AG04450 (cell line): ENCODE measurements at regions not wholly inside any gene's neighbourhood (a gene's known extent, or its start where the extent isn't known, plus 50 kb on each side); places are given as distances from the start of the nearest gene placed in this dataset.

Experiments used
- CTCF ChIA-PET: fragments of 300-600, 350-600 bp; formaldehyde crosslinking; extraction: SDS; loops from one replicate; lab custom pipeline; 2022; ENCODE audit warnings: antibody characterized with exemption, inconsistent platforms; lab: Charles Lee
- POLR2A ChIA-PET: fragments of 350-600 bp; formaldehyde crosslinking; extraction: SDS; loops from one replicate; lab custom pipeline; 2021; ENCODE audit warnings: antibody characterized with exemption, inconsistent platforms; lab: Yijun Ruan, JAX
- DNase-seq: peaks from one replicate; pipeline ENCODE4 v3.0.0-alpha.2; 2011; ENCODE audit warnings: low read depth, low spot score
- H3K27ac ChIP-seq: one replicate; pipeline ENCODE4 v1.5.1; 2012; ENCODE audit warnings: low read depth, low read length, control low read depth
- H3K27me3 ChIP-seq: one replicate; pipeline ENCODE4 v1.6.0; 2012; ENCODE audit warnings: low read length; ENCODE audit not compliant: control insufficient read depth, insufficient read depth
- H3K4me3 ChIP-seq: 2 replicates; pipeline ENCODE4 v1.5.1; 2011; ENCODE audit warnings: mild to moderate bottlenecking, low read depth, low read length, control low read depth
- H3K9me3 ChIP-seq: 2 replicates; pipeline ENCODE4 v1.5.1; 2012; ENCODE audit warnings: low read length; ENCODE audit not compliant: control insufficient read depth, insufficient read depth
- CTCF ChIP-seq: IDR thresholded peaks from 2 replicates; pipeline ENCODE4 v1.5.1; 2011; ENCODE audit warnings: low read depth, low read length, control low read depth, inconsistent platforms

- Histone ChIP-seq H3K27me3 (no peaks in the 10 kb centered on the region), H3K9me3 (peaks cover 6% of the 10 kb centered on the region; the same call in 1 of the 2 replicates), H3K4me3 (no peak overlapping the region), H3K27ac (no peak overlapping the region)
- no peak for DNase-seq
- TF ChIP-seq CTCF, result no peak
- ChIA-PET CTCF (no interaction called here), POLR2A (no interaction called here)
These were observed 1321.3 kb downstream of the HACE1 start for GRCh38 chr6:103538381-103538780.

GRCh38 chr6:103534814-103535213 lies 1324.9 kb downstream of the HACE1 start:
- ChIA-PET CTCF (no interaction called here), POLR2A (no interaction called here)
- DNase-seq, result no peak
- no peak for TF ChIP-seq CTCF
- Histone ChIP-seq H3K27ac (no peak overlapping the region), H3K9me3 (peaks cover 6% of the 10 kb centered on the region; the same call in 1 of the 2 replicates), H3K4me3 (no peak overlapping the region), H3K27me3 (no peaks in the 10 kb centered on the region)

- no peaks in the 10 kb centered on the region for H3K27me3 ChIP-seq
- no peak for TF ChIP-seq CTCF
- H3K4me3 ChIP-seq, result no peak overlapping the region
- DNase-seq, result no peak
- peaks cover 6% of the 10 kb centered on the region; the same call in 1 of the 2 replicates for H3K9me3 ChIP-seq
- ChIA-PET CTCF (no interaction called here), POLR2A (no interaction called here)
- no peak overlapping the region for H3K27ac ChIP-seq
These were observed 1325.6 kb downstream of the HACE1 start for GRCh38 chr6:103534095-103534494.

GRCh38 chr6:103522045-103522444 lies 1337.7 kb downstream of the HACE1 start:
- Histone ChIP-seq H3K27me3 (no peaks in the 10 kb centered on the region), H3K4me3 (no peak overlapping the region), H3K9me3 (peaks cover 17% of the 10 kb centered on the region), H3K27ac (no peak overlapping the region)
- ChIA-PET POLR2A (no interaction called here), CTCF (no interaction called here)
- no peak for DNase-seq
- TF ChIP-seq CTCF, result no peak

- H3K9me3 ChIP-seq, result peaks cover 4% of the 10 kb centered on the region
- H3K27ac ChIP-seq, result no peak overlapping the region
- no peak overlapping the region for H3K4me3 ChIP-seq
- H3K27me3 ChIP-seq, result no peaks in the 10 kb centered on the region
- CTCF ChIA-PET, result no interaction called here
- DNase-seq, result no peak
- no peak for TF ChIP-seq CTCF
- POLR2A ChIA-PET, result no interaction called here
These were observed 1343.4 kb downstream of the HACE1 start for GRCh38 chr6:103516336-103516735.
